NT2/D1 (cell line): ENCODE measurements at regions not wholly inside any gene's neighbourhood (a gene's known extent, or its start where the extent isn't known, plus 50 kb on each side); places are given as distances from the start of the nearest gene placed in this dataset.
"Not testable (repeated sequence)": the region's sequence is repeated elsewhere in the genome, so short reads cannot be mapped to it uniquely, and the experiment has no call there.

Experiments used
- DNase-seq: peaks from one replicate; pipeline ENCODE4 v3.0.0-alpha.2; 2011; ENCODE audit warnings: low read depth, low spot score
- H3K27me3 ChIP-seq: 2 replicates; pipeline ENCODE4 v1.6.0; 2011; ENCODE audit warnings: mild to moderate bottlenecking; ENCODE audit not compliant: insufficient read length, insufficient read depth
- H3K36me3 ChIP-seq: 2 replicates; pipeline ENCODE4 v1.6.1; 2011; ENCODE audit warnings: mild to moderate bottlenecking, low read length, mixed read lengths; ENCODE audit not compliant: insufficient read depth, insufficient read length
- H3K4me1 ChIP-seq: 2 replicates; pipeline ENCODE4 v1.5.1; 2011; ENCODE audit not compliant: insufficient read depth, insufficient read length
- H3K4me3 ChIP-seq: 2 replicates; pipeline ENCODE4 v1.5.1; 2011; ENCODE audit warnings: low read depth; ENCODE audit not compliant: insufficient read length
- H3K9ac ChIP-seq: 2 replicates; pipeline ENCODE4 v1.6.0; 2011; ENCODE audit warnings: low read depth; ENCODE audit not compliant: insufficient read length
- H3K9me3 ChIP-seq: 2 replicates; pipeline ENCODE4 v1.5.1; 2011; ENCODE audit warnings: mild to moderate bottlenecking, low read length; ENCODE audit not compliant: insufficient read depth
- SUZ12 ChIP-seq: IDR thresholded peaks from 2 replicates; pipeline ENCODE4 v1.6.1; 2011; ENCODE audit not compliant: insufficient read length, insufficient read depth; ENCODE audit errors: extremely low read depth
- YY1 ChIP-seq: IDR thresholded peaks from 2 replicates; pipeline ENCODE4 v1.6.1; 2011; ENCODE audit not compliant: insufficient read length, insufficient read depth
- ZNF274 ChIP-seq: IDR thresholded peaks from 2 replicates; pipeline ENCODE4 v1.6.1; 2011; ENCODE audit warnings: mild to moderate bottlenecking, low read depth, low read length

DNA sequence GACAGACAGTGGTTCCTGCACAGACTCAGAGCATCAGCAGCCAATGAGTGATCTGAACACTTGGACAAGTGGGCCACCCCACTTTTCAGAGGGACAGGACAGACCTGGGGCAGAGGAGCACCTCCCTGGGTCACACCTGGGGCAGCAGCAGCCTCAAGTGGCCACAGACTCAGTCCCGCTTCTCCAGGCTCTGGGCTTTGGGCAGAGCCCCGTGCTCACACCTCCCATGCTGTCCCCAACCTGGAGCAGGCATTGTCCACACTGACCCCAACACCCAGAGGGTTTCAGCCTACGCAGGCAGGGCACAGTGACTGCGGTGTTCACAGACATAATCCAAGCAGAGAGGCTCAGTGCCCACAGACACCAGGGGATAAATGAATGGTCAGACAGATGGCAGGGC, 135.5 kb upstream of the SFSWAP start:
- H3K36me3 ChIP-seq: no peaks in the 10 kb centered on the region
- H3K9me3 ChIP-seq: peaks cover 10% of the 10 kb centered on the region; the same call in 1 of the 2 replicates
- peaks cover 5% of the 10 kb centered on the region for H3K4me1 ChIP-seq
- H3K9ac ChIP-seq: no peak overlapping the region
- H3K27me3 ChIP-seq: no peaks in the 10 kb centered on the region
- no peak overlapping the region for H3K4me3 ChIP-seq
- DNase-seq: no peak
- TF ChIP-seq YY1: no peak
- TF ChIP-seq ZNF274: no peak
- TF ChIP-seq SUZ12: no peak

DNA sequence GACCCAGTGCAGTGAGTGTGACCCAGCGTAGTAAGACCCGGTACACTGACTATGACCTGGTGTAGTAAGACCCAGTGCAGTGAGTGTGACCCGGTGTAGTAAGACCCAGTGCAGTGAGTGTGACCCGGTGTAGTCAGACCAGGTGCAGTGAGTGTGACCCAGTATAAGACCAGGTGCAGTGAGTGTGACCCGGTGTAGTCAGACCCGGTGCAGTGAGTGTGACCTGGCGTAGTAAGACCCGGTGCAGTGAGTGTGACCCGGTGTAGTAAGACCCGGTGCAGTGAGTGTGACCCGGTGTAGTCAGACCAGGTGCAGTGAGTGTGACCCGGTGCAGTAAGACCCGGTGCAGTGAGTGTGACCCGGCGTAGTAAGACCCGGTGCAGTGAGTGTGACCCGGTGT, 134.2 kb upstream of the SFSWAP start:
- peaks cover 10% of the 10 kb centered on the region; the same call in 1 of the 2 replicates for H3K9me3 ChIP-seq
- not testable (repeated sequence) for DNase-seq, H3K4me3 ChIP-seq, H3K9ac ChIP-seq, H3K36me3 ChIP-seq, H3K27me3 ChIP-seq, H3K4me1 ChIP-seq

GRCh38 chr12:131577766-131578165, 133.1 kb upstream of the SFSWAP start:
- TF ChIP-seq SUZ12 (no peak), ZNF274 (no peak), YY1 (no peak)
- H3K36me3 ChIP-seq: no peaks in the 10 kb centered on the region
- no peak for DNase-seq
- H3K4me1 ChIP-seq: peaks cover 5% of the 10 kb centered on the region
- no peak overlapping the region for H3K4me3 ChIP-seq
- no peaks in the 10 kb centered on the region for H3K27me3 ChIP-seq
- peaks cover 10% of the 10 kb centered on the region; the same call in 1 of the 2 replicates for H3K9me3 ChIP-seq
- H3K9ac ChIP-seq: no peak overlapping the region

DNA sequence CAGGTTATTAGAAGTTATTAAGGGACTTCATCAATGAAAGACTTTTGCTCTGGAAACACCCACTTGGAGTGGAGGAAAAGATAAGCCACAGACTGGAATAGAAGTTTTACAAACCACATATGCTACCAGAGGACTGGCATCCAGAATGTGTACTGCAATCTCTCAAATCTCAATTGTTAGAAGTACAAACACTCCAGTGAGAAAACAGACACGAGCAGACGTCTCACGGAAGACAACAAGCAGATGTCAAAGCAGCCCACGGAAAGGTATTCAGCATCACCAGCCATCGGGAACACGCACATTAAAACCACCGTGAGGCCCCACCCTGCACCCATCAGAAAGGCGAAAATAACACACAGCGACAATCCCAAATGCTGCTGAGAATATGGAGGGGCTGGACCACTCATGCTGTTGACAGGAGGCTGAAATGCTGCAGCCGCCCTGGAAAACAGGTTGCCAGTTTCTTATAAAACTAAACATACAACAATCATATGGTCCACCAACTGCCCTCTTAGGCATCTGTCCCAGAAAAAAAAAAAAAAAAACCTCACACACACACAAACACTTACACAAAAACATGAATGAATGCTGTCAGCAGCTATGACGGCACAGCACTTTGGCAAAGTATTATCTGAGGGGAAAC, 131.9 kb upstream of the SFSWAP start:
- Histone ChIP-seq H3K27me3 (no peaks in the 10 kb centered on the region), H3K9me3 (peaks cover 10% of the 10 kb centered on the region; the same call in 1 of the 2 replicates), H3K9ac (no peak overlapping the region), H3K36me3 (no peaks in the 10 kb centered on the region), H3K4me3 (no peak overlapping the region), H3K4me1 (peaks cover 5% of the 10 kb centered on the region)
- no peak for DNase-seq
- TF ChIP-seq ZNF274 (no peak), YY1 (no peak), SUZ12 (no peak)

DNA sequence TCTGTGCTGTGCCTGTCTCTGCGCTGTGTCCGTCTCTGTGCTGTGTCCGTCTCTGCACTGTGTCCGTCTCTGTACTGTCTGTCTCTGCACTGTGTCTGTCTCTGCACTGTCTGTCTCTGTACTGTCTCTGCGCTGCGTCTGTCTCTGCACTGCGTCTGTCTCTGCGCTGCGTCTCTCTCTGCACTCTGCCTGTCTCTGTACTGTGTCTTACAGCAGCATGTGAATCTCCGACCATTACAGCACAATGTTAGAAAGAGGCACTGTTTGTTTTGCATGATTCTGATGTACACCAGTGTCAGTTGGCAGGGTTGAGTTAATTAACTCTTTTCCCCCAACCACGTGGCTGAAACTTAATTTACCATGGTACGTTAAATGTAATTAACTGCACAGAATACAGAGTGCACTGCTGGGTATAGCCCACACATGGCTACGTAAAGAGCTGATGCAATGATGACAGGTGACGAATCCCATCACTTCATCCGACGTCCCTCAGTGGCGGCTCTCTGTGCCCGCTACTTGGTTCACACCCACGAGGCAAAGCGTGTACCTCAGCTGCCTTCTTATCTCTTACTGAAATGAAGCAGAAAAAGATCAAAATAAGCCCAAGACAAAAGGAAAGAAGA, 127.7 kb upstream of the SFSWAP start:
- peaks cover 24% of the 10 kb centered on the region; the same call in 1 of the 2 replicates for H3K9me3 ChIP-seq
- no peak for DNase-seq
- H3K27me3 ChIP-seq: no peaks in the 10 kb centered on the region
- no peak overlapping the region for H3K4me3 ChIP-seq
- H3K9ac ChIP-seq: no peak overlapping the region
- H3K36me3 ChIP-seq: no peaks in the 10 kb centered on the region
- H3K4me1 ChIP-seq: no peaks in the 10 kb centered on the region
- TF ChIP-seq SUZ12: no peak
- no peak for TF ChIP-seq ZNF274
- no peak for TF ChIP-seq YY1

- H3K9me3 ChIP-seq: peaks cover 24% of the 10 kb centered on the region; the same call in 1 of the 2 replicates
- no peak for DNase-seq
- no peaks in the 10 kb centered on the region for H3K36me3 ChIP-seq
- no peak overlapping the region for H3K4me3 ChIP-seq
- TF ChIP-seq SUZ12 (no peak), YY1 (no peak)
- H3K9ac ChIP-seq: no peak overlapping the region
- no peaks in the 10 kb centered on the region for H3K4me1 ChIP-seq
- no peaks in the 10 kb centered on the region for H3K27me3 ChIP-seq
Observed at GRCh38 chr12:131586269-131586668, 124.6 kb upstream of the SFSWAP start.

DNA sequence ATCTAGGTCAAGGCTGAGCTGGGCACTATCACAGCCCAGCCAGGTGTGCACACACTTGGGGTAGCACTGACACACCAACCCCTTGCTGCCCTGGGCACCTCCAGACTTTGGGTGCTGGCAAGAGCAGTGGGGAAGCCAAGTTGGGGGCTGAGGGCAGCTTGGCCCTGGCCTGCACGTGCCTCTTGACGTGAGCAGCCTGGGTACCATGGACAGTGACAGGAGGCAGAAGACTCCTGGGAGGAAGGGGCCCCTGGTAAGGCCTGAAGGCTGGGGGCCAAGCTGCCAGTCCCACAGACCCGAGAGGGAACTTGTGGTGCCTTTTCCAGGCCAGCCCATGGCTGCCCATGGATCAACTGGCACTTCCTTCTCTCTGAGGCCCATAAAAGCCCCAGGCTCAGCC, 124.1 kb upstream of the SFSWAP start:
- no peak for TF ChIP-seq YY1
- no peak for TF ChIP-seq SUZ12
- TF ChIP-seq ZNF274: no peak
- Histone ChIP-seq H3K4me1 (no peaks in the 10 kb centered on the region), H3K27me3 (no peaks in the 10 kb centered on the region), H3K9me3 (peaks cover 24% of the 10 kb centered on the region; the same call in 1 of the 2 replicates), H3K9ac (no peak overlapping the region), H3K4me3 (no peak overlapping the region), H3K36me3 (no peaks in the 10 kb centered on the region)
- DNase-seq: no peak
